Activated CD8-positive, alpha-beta memory T cell treated with anti-CD3 and anti-CD28 coated beads, Interleukin-2, amount 50 U/mL, for 1 hour (primary cell): ENCODE measurements at regions not wholly inside any gene's neighbourhood (a gene's known extent, or its start where the extent isn't known, plus 50 kb on each side); places are given as distances from the start of the nearest gene placed in this dataset.
A peak's percentile ranks its signal among the peaks of the same experiment; 100 is the strongest.
"Not testable (repeated sequence)": the region's sequence is repeated elsewhere in the genome, so short reads cannot be mapped to it uniquely, and the experiment has no call there.

Experiments used
- DNase-seq: peaks from one replicate; pipeline ENCODE4 v3.0.0-alpha.2; 2020; ENCODE audit errors: extremely low read depth

DNA sequence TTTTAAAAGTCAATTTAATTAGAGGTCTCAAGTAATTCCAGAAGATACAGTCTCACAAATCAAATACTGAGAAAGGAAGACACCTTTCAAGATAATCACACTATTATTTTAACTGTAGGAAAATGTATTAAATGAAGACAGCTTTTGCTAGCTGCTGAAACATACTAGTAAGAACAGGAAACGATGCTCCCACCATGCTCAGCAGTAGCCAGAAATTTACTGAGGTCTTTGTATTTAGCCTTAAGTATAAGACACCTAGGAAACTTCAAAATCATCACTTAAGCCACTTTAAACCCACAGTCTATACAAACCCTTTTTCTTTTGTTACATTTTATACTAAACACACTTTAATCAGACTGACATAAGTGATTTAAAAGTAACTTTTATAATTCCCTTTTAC is 72.7 kb upstream of the NPIPB12 start:
- not testable (repeated sequence) for DNase-seq

GRCh38 chr16:29581764-29582163 is 75.6 kb upstream of the NPIPB12 start:
- not testable (repeated sequence) for DNase-seq

DNA sequence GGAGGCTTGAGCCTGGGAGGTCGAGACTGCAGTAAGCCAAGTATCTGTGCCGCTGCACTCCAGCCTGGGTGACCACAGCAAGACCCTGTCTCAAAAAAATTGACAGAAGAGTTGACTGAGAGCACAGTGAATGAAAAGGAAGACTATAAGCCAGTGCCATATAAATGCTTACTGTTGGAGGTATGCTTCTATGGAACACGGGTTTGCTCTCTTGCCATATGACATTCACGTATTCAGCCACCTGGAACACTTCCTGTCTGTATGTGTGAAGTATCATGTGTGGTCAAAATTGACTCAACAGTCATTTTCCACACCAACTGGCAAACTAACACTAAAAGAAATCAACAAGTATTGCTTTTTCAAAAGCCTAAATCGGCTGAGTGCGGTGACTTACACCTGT is 71.1 kb upstream of the SPN start:
- not testable (repeated sequence) for DNase-seq

GRCh38 chr16:29594269-29594925 is 68.7 kb upstream of the SPN start:
- not testable (repeated sequence) for DNase-seq

GRCh38 chr16:29594926-29595838 is 67.9 kb upstream of the SPN start:
- DNase-seq: peak; percentile 64

DNA sequence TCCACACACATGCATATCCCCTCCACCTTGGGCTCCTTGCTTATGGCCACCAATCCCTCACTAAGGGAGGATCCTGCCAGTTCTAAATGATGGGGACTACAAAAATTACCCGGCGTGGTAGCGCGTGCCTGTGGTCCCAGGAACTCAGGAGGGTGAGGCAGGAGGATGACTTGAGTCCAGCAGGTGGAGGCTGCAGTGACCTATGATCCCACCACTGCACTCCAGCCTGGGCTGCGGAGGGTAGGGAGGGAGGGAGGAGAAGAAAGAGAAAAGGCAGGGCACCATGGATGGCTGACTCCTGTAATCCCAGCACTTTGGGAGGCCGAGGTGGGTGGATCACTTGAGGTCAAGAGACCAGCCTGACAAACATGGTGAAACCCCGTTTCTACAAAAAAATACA is 66.0 kb upstream of the SPN start:
- DNase-seq: not testable (repeated sequence)

DNA sequence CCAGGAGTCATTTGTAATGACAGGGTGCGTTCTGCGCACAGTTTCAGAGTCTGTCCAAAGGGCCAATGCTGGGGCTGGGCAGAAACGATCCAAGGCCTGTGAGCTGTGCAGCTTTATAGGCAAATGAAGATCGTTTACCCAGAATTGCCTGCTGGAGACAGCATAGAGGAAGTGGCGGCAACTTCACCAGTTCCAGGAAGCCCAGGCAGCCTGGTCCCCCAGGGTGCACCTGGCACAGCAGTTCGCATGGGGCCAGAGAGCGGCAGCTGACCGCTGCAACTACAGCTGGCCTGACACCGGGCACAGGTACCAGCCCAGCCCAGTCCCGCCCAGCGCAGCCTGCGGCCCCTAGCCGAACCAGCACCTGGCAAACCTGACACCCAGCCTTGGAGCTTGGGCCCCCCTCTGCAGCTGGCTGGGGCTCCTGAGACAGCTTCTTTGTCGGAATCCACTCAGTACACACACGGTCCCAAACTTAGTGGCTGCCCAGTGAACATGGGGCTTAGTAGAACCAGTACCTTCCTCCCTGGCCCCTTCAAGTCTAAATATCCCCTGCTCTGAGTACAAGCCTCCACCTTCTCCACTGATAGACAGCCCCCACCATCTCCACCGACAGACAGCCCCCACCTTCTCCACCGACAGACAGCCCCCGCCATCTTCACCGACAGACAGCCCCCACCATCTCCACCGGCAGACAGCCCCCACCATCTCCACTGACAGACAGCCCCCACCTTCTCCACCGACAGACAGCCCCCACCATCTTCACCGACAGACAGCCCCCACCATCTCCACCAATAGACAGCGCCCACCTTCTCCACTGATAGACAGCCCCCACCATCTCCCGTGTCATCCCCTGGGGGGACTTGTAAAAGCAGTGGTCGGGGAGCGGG is 62.7 kb upstream of the SPN start:
- DNase-seq: not testable (repeated sequence)

DNA sequence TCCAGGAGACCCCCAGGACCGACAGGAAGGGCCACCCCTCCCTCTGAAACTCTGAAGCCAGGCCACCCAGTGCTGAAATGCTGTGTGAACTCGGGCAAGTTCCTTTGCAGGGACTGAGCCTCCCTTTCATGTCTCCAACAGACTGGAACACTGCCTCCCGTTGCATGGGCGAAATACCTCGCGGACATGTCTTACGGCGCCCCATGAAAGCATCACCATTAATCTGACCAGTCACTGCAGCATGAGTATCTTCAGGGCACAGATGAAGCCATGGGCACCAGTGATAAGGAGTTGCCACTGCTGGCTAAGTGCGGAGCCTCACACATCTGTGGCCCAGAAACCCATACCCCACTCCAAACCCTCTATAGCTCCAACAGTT is 60.8 kb upstream of the SPN start:
- not testable (repeated sequence) for DNase-seq

DNA sequence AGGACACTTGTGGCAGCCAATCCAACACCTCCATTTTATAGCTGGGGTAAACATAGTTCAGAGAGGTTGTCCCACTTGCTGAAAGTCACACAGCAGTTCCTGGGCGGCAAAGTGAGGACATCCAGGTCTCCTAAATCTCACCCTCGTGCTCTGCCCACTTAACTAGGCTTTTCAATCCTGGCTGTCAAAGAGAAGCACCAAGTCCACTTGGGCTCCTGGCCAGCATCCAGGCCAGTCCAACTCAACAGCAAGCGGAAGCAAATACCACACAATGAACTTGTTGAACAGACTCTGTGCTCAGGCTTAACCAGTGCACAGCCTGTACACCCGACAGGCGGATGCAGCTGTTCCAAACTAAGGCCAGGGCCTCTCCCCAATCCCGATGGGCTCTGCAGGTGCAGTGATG is 60.4 kb upstream of the SPN start:
- DNase-seq: not testable (repeated sequence)

- DNase-seq: not testable (repeated sequence)
These were observed 58.2 kb upstream of the SPN start for GRCh38 chr16:29604631-29605549.

DNA sequence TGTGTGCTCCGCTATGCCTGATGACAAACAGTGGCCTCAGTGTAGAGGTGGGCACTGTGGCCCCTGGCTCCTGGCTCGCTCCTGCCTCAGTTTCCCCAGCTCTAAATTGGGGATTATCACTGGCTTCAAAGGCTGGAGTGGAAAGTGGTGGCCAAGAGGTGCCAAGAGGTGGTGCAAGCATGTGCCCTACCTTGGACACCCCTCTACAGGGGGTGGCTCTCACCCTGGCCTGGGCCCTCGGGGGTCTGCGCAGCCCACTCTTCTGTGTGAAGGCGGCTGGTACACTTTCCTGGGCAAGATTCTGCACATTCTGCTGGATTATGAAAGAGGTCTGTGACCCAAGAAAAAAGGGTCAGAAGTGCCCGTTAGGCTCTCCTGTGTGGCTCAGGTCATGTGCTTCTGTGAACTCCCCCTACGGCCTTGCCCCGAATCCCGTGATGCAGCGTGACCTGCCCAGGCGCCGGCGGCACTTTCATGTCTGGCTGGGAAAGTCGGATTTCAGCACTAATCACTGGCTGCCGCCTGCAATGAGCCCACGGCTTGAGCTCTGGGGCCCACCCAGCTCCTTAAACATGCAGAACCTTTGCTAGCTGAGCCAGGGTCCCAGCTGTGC is 57.3 kb upstream of the SPN start:
- not testable (repeated sequence) for DNase-seq

DNA sequence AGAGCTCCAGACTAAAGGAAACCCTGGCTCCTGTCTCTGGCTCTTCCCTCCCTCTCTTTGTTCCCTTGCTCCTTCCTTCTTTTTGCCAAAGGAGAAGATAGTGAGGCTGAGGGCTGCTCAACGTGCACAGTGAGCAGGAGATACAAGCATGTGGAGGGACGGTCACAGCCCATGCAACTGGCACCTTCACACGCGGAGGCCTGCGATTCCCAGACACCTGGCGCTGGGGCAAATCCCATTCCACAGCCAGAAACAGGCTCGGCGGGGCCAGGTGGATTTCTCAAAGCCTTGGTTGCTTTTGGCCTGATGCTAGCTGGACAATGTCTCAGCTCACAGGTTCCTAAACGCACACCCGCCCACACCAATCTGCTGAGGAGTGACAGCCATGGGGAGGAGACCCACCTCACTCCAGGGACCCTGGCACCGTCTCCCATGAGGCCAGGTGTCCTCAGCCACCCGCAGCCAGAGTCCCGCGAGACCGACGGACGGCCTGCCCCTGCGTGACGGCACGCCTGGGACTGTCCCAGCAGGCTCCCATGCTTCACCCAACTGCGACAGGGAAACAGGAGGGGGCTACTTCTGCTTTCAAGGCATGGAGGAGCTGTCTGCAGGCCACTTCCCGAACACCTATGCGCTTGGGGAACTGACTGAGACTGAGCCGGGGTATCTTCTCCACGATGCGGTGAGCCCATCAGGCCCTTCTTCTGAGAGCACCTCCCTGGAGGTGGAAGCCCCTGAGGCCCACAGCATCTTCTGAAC is 56.2 kb upstream of the SPN start:
- not testable (repeated sequence) for DNase-seq

DNA sequence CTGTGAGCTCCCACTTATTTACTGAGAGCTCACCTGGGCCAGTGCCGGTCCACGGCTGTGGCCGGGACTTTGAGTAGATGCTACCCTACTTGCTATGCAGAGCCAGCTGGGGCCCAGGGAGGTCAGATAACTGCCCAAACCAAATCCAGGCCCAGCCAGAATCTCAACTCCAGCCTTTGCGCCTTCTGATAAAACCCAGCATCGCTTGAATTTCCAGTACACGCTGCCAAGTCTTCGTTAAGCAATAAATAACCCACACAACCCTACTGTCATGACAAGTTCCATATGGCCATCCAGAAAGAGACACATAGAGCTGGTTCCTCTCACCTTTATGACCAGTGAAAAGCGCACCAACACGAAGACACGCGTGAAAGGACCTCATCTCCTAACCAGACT is 55.6 kb upstream of the SPN start:
- DNase-seq: not testable (repeated sequence)

DNA sequence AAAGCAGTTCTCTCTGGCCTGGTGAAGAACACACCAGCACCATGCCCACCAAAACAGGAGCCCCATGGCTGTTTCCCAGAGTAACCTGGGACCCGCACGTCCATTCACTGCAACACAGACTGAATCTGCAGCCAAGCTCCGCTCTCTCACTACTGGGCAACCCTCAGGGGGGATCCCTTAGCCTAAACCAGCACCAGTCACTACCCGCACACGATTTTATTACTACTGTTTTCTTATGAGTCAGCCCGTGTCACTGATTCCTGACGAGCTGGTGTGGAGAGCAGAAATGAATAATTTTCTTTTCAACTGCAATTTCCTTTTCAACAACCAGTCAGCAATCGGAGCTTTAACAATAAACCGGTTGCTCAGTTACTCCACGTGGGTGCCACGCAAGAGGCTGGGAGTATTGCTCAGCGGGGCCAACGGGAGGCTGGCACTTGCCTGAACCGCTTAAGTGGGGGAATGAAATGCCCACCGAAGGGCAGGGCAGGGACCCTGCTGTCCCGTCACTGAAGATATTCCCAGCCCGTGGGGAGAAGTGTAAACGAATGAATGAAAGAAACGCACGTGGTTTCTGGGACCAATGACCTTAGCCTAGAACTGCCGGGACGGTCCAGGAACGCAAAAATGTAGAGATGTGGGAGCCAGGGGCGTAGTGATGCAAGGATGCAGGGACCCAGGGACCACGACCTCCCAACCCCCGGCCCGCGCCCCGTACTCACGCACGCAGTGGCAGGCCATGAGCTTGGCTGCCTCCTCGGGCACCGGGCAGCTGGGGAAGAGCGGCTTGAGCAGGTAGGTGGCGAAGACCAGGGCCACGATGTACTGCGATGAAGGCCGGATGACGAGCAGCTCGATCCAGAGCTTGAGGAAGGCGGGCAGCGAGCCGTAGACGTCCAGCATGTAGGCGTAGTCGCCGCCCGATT is 50.4 kb upstream of the SPN start:
- DNase-seq: not testable (repeated sequence)
